ENCODE measurements at regions not wholly inside any gene's neighbourhood (a gene's known extent, or its start where the extent isn't known, plus 50 kb on each side); places are given as distances from the start of the nearest gene placed in this dataset.

- Mint-ChIP-seq H3K27me3 (ENCODE audit: low read depth) (peaks cover 11% of the 10 kb centered on the region), H3K4me3 (no peak overlapping the region), H3K9me3 (no peaks in the 10 kb centered on the region), H3K36me3 (ENCODE audit: insufficient read depth) (no peaks in the 10 kb centered on the region), H3K4me1 (ENCODE audit: low read depth) (no peaks in the 10 kb centered on the region)
- no peak for DNase-seq
- no peak for ATAC-seq
Measured at GRCh38 chr18:5618047-5618688, 74.4 kb upstream of the EPB41L3 start.

- Mint-ChIP-seq H3K4me3 (no peak overlapping the region), H3K27me3 (ENCODE audit: low read depth) (peaks cover 2% of the 10 kb centered on the region), H3K36me3 (ENCODE audit: insufficient read depth) (no peaks in the 10 kb centered on the region), H3K9me3 (no peaks in the 10 kb centered on the region), H3K4me1 (ENCODE audit: low read depth) (no peaks in the 10 kb centered on the region)
- ATAC-seq = no peak
- DNase-seq = no peak
Measured at GRCh38 chr18:5611221-5611620, 67.4 kb upstream of the EPB41L3 start.

- ATAC-seq = no peak
- H3K4me3 Mint-ChIP-seq = no peak overlapping the region
- H3K9me3 Mint-ChIP-seq = no peaks in the 10 kb centered on the region
- no peaks in the 10 kb centered on the region for H3K27me3 Mint-ChIP-seq (ENCODE audit: low read depth)
- no peaks in the 10 kb centered on the region for H3K36me3 Mint-ChIP-seq (ENCODE audit: insufficient read depth)
- no peak for DNase-seq
- no peaks in the 10 kb centered on the region for H3K4me1 Mint-ChIP-seq (ENCODE audit: low read depth)
Measured at GRCh38 chr18:5608846-5609245, 65.0 kb upstream of the EPB41L3 start.

GRCh38 chr18:5606951-5607350, 63.2 kb upstream of the EPB41L3 start:
- no peaks in the 10 kb centered on the region for H3K36me3 Mint-ChIP-seq (ENCODE audit: insufficient read depth)
- no peaks in the 10 kb centered on the region for H3K4me1 Mint-ChIP-seq (ENCODE audit: low read depth)
- H3K4me3 Mint-ChIP-seq = no peak overlapping the region
- no peaks in the 10 kb centered on the region for H3K9me3 Mint-ChIP-seq
- ATAC-seq (no peak), DNase-seq (no peak)
- H3K27me3 Mint-ChIP-seq (ENCODE audit: low read depth) = peaks cover 4% of the 10 kb centered on the region

- Mint-ChIP-seq H3K27me3 (ENCODE audit: low read depth) (peaks cover 4% of the 10 kb centered on the region), H3K4me1 (ENCODE audit: low read depth) (no peaks in the 10 kb centered on the region), H3K36me3 (ENCODE audit: insufficient read depth) (no peaks in the 10 kb centered on the region), H3K4me3 (no peak overlapping the region), H3K9me3 (no peaks in the 10 kb centered on the region)
- ATAC-seq (no peak), DNase-seq (no peak)
Measured at GRCh38 chr18:5604778-5605177, 61.0 kb upstream of the EPB41L3 start.

GRCh38 chr18:5603153-5603552, 59.4 kb upstream of the EPB41L3 start:
- Mint-ChIP-seq H3K9me3 (no peaks in the 10 kb centered on the region), H3K36me3 (ENCODE audit: insufficient read depth) (no peaks in the 10 kb centered on the region), H3K4me3 (no peak overlapping the region), H3K4me1 (ENCODE audit: low read depth) (no peaks in the 10 kb centered on the region), H3K27me3 (ENCODE audit: low read depth) (peaks cover 7% of the 10 kb centered on the region)
- DNase-seq (no peak), ATAC-seq (no peak)

- DNase-seq = no peak
- H3K9me3 Mint-ChIP-seq = no peaks in the 10 kb centered on the region
Measured at GRCh38 chr18:5601188-5601624, 57.4 kb upstream of the EPB41L3 start.

GRCh38 chr18:5600378-5601071, 56.7 kb upstream of the EPB41L3 start:
- Mint-ChIP-seq H3K4me1 (ENCODE audit: low read depth) (no peaks in the 10 kb centered on the region), H3K4me3 (no peak overlapping the region), H3K27me3 (ENCODE audit: low read depth) (peaks cover 7% of the 10 kb centered on the region), H3K9me3 (no peaks in the 10 kb centered on the region), H3K36me3 (ENCODE audit: insufficient read depth) (no peaks in the 10 kb centered on the region)
- ATAC-seq (no peak), DNase-seq (no peak)

More at GRCh38 chr18:5601188-5601624, 57.4 kb upstream of the EPB41L3 start:
- no peaks in the 10 kb centered on the region for H3K36me3 Mint-ChIP-seq (ENCODE audit: insufficient read depth)
- no peaks in the 10 kb centered on the region for H3K4me1 Mint-ChIP-seq (ENCODE audit: low read depth)
- ATAC-seq = no peak
- H3K4me3 Mint-ChIP-seq = no peak overlapping the region
- peaks cover 7% of the 10 kb centered on the region for H3K27me3 Mint-ChIP-seq (ENCODE audit: low read depth)

- Mint-ChIP-seq H3K4me1 (ENCODE audit: low read depth) (no peaks in the 10 kb centered on the region), H3K9me3 (peaks cover 14% of the 10 kb centered on the region), H3K4me3 (no peak overlapping the region), H3K27me3 (ENCODE audit: low read depth) (peaks cover 3% of the 10 kb centered on the region), H3K36me3 (ENCODE audit: insufficient read depth) (no peaks in the 10 kb centered on the region)
- DNase-seq (no peak), ATAC-seq (no peak)
Measured at GRCh38 chr18:5596585-5596984, 52.8 kb upstream of the EPB41L3 start.

Data from activated T-cell treated with anti-CD3 and anti-CD28 coated beads, Interleukin-2, amount 50 U/mL, for 4 hours (primary cell).